Tibial nerve (tissue), 4 donors: ENCODE measurements at regions not wholly inside any gene's neighbourhood (a gene's known extent, or its start where the extent isn't known, plus 50 kb on each side); places are given as distances from the start of the nearest gene placed in this dataset.

Source experiments
- DNase-seq, 2 donors: peaks; one replicate each; pipeline ENCODE4 v3.0.0-alpha.2; 2019; ENCODE audit warnings: low spot score in 2 of 2
- H3K27ac ChIP-seq, 4 donors: fragments of 200-600 bp; sonication (generic) in 3 of 4; one replicate each; pipeline ENCODE4 v1.5.1; 2017 to 2019; ENCODE audit warnings: mild to moderate bottlenecking in 1 of 4
- H3K27me3 ChIP-seq, 2 donors: fragments of 200-600 bp; sonication (generic) in 1 of 2; one replicate each; pipeline versions ENCODE4 v1.5.1 to v1.6.0; 2017 to 2019
- H3K36me3 ChIP-seq, 3 donors: fragments of 200-600 bp; sonication (generic); one replicate each; pipeline ENCODE4 v1.5.1; 2018 to 2019
- H3K4me1 ChIP-seq, 4 donors: fragments of 200-600 bp; sonication (generic) in 3 of 4; one replicate each; pipeline ENCODE4 v1.5.1; 2017 to 2019
- H3K4me3 ChIP-seq, 4 donors: fragments of 200-600 bp; sonication (generic) in 3 of 4; one replicate each; pipeline ENCODE4 v1.5.1; 2017 to 2019; ENCODE audit warnings: mild to moderate bottlenecking in 1 of 4, moderate library complexity in 1 of 4
- H3K9me3 ChIP-seq, 4 donors: fragments of 200-600 bp; sonication (generic) in 3 of 4; one replicate each; pipeline ENCODE4 v1.5.1; 2017 to 2019
- EP300 ChIP-seq, 2 donors: sonication (generic); formaldehyde crosslinking; IDR thresholded peaks; one replicate each; pipeline ENCODE4 v1.6.1; 2017; ENCODE audit warnings: antibody characterized with exemption in 2 of 2, mild to moderate bottlenecking in 1 of 2
- POLR2A ChIP-seq, 2 donors: fragments of 450-650 bp; IDR thresholded peaks; one replicate each; pipeline ENCODE4 v1.6.1; 2017; ENCODE audit warnings: antibody characterized with exemption in 2 of 2, mild to moderate bottlenecking in 2 of 2, moderate library complexity in 2 of 2
- WGBS, 2 donors: methylation state at CpG; one replicate each; pipeline ENCODE4 v1.1.5; 2018; 5-methylcytosine and 5-hydroxymethylcytosine counted together
- TF ChIP-seq, protein P1 (sequence below), 5 experiments: fragments of 200-600 bp in 3 of 5; fragments of 450-650 bp in 2 of 5; sonication (generic) in 3 of 5; IDR thresholded peaks; one replicate each; pipeline ENCODE4 v1.5.1; 2016 to 2019; ENCODE audit warnings: antibody characterized with exemption in 5 of 5, mild to moderate bottlenecking in 3 of 5, moderate library complexity in 2 of 5

DNA sequence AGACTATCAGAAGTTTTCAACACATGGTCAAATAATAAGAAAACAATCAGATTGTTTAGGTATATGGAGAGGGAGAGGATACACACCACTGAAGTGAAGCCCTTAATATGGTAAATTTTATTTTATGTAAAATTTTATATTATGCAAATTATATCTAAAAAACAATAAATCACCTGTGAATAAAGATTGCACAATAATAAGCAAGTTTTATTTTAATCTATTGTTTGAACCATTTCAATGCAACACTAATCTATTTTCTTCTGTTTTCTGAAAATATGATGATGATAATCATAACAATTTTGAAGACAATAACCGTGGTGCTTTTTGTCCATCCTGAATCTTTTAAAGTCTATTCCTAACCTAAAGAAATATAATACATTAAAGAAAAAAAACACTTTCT, 1473.5 kb upstream of the TENM4 start:
- WGBS, 2 donors = 86 to 90% methylated on average over 1 of the region's 1 CpG
- no peaks in the 10 kb centered on the region for H3K27me3 ChIP-seq
- H3K36me3 ChIP-seq = no peaks in the 10 kb centered on the region
- no peak overlapping the region for H3K4me3 ChIP-seq
- no peaks in the 10 kb centered on the region for H3K9me3 ChIP-seq
- no peak overlapping the region for H3K27ac ChIP-seq
- H3K4me1 ChIP-seq = no peaks in the 10 kb centered on the region
- DNase-seq = no peak
- TF ChIP-seq POLR2A (IDR thresholded peaks at IDR 0.05) = no peak
- TF ChIP-seq EP300 (IDR thresholded peaks at IDR 0.05) = no peak
- TF ChIP-seq, protein P1, sequence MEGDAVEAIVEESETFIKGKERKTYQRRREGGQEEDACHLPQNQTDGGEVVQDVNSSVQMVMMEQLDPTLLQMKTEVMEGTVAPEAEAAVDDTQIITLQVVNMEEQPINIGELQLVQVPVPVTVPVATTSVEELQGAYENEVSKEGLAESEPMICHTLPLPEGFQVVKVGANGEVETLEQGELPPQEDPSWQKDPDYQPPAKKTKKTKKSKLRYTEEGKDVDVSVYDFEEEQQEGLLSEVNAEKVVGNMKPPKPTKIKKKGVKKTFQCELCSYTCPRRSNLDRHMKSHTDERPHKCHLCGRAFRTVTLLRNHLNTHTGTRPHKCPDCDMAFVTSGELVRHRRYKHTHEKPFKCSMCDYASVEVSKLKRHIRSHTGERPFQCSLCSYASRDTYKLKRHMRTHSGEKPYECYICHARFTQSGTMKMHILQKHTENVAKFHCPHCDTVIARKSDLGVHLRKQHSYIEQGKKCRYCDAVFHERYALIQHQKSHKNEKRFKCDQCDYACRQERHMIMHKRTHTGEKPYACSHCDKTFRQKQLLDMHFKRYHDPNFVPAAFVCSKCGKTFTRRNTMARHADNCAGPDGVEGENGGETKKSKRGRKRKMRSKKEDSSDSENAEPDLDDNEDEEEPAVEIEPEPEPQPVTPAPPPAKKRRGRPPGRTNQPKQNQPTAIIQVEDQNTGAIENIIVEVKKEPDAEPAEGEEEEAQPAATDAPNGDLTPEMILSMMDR (IDR thresholded peaks at IDR 0.05) = no peak

DNA sequence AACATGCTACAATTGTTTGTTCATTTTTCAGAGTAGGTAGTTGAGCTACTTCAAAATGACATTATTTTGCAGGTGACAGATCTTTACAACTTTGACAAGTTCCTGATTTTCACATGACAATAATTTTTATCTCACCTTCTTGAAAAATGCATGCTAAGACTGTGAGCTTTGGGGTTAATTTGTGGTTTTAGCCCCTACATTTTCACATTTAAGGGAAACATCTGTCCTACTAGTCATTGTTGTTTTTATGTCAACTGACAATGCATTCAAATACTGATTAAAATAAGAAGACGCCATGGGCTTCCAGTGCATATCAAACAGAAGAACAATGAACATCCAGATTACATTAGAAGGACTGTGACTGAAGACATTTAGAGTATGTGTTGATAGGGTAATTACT, 1470.8 kb upstream of the TENM4 start:
- no peaks in the 10 kb centered on the region for H3K36me3 ChIP-seq
- TF ChIP-seq POLR2A (IDR thresholded peaks at IDR 0.05) = no peak
- TF ChIP-seq, protein P1 (IDR thresholded peaks at IDR 0.05) = no peak
- no peak for TF ChIP-seq EP300 (IDR thresholded peaks at IDR 0.05)
- DNase-seq = no peak
- H3K9me3 ChIP-seq = no peaks in the 10 kb centered on the region
- WGBS, 2 donors = 48 to 70% methylated on average over 1 of the region's 1 CpG
- H3K4me1 ChIP-seq = no peaks in the 10 kb centered on the region
- H3K27ac ChIP-seq = no peak overlapping the region
- H3K4me3 ChIP-seq = no peak overlapping the region
- H3K27me3 ChIP-seq = no peaks in the 10 kb centered on the region

DNA sequence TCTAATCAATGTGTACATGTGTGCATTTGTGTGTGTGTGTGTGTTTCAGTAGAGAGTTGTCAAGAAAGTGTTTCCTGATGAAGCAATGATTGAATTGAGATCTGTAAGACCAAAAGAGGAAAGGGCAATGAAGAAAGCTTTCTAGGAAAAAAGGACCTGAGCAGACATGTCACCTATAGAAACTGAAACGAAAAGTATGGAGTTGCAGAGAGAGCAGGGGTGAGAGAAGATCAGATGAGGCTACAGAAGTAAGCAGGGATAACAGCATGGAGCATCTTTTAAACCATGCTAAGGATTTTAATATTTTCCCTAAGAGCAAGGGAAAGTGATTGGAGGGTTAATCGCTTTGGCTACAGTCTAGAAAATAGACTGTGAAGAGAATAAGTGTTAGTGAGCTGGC, 1459.4 kb upstream of the TENM4 start:
- no peak for DNase-seq
- Histone ChIP-seq H3K4me3 (no peak overlapping the region), H3K36me3 (no peaks in the 10 kb centered on the region), H3K9me3 (no peaks in the 10 kb centered on the region), H3K4me1 (no peaks in the 10 kb centered on the region), H3K27me3 (no peaks in the 10 kb centered on the region), H3K27ac (no peak overlapping the region)
- WGBS, 2 donors = 87 to 88% methylated on average over 2 of the region's 2 CpGs
- TF ChIP-seq POLR2A (IDR thresholded peaks at IDR 0.05) (no peak), EP300 (IDR thresholded peaks at IDR 0.05) (no peak)
- TF ChIP-seq, protein P1 (IDR thresholded peaks at IDR 0.05) = no peak

DNA sequence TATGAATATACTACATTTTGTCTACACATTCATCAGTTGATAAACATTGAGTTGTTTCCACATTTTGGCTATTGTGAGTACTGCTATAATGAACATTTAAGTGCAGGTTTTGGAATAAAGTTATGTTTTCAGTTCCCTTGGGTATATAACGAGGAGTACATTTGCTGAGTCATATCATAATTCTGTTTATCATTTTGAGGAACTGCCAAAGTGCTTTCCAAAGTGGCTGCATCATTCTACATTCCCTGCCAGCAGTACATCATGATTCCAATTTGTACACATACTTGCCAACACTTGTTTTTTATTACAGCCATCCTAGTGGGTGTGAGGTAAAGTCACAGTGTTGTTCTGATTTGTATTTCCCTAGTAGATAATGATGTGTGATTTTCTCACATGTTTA, 1458.6 kb upstream of the TENM4 start:
- H3K27ac ChIP-seq = no peak overlapping the region
- H3K36me3 ChIP-seq = no peaks in the 10 kb centered on the region
- no peak for DNase-seq
- H3K9me3 ChIP-seq = no peaks in the 10 kb centered on the region
- no peaks in the 10 kb centered on the region for H3K4me1 ChIP-seq
- TF ChIP-seq POLR2A (IDR thresholded peaks at IDR 0.05) (no peak), EP300 (IDR thresholded peaks at IDR 0.05) (no peak)
- TF ChIP-seq, protein P1 (IDR thresholded peaks at IDR 0.05) = no peak
- no peak overlapping the region for H3K4me3 ChIP-seq
- no peaks in the 10 kb centered on the region for H3K27me3 ChIP-seq
- WGBS, 2 donors = 27 to 32% methylated on average over 1 of the region's 1 CpG

DNA sequence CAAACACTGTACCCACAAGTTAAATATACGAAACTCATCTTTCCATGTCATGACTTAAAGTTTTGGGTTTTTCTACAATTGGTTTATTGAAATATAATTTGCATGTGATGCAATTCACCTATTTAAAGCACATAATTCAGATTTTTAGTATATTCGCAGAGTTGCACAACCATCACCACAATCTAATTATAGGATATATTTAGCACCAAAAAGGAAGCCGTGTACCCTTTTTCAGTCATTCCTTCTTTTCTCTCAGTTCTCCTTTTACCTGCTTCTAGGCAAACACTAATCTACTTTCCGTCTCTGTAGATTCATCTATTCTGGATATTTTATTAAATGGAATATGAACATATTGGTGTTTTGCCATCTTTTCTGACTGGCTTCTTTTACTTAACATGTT, 1458.1 kb upstream of the TENM4 start:
- H3K4me1 ChIP-seq = no peaks in the 10 kb centered on the region
- 80 to 82% methylated on average over 4 of the region's 4 CpGs for WGBS, 2 donors
- DNase-seq = no peak
- no peak overlapping the region for H3K27ac ChIP-seq
- TF ChIP-seq, protein P1 (IDR thresholded peaks at IDR 0.05) = no peak
- no peak for TF ChIP-seq POLR2A (IDR thresholded peaks at IDR 0.05)
- TF ChIP-seq EP300 (IDR thresholded peaks at IDR 0.05) = no peak
- H3K4me3 ChIP-seq = no peak overlapping the region
- no peaks in the 10 kb centered on the region for H3K9me3 ChIP-seq
- H3K27me3 ChIP-seq = no peaks in the 10 kb centered on the region
- H3K36me3 ChIP-seq = no peaks in the 10 kb centered on the region
